Naive thymus-derived CD4-positive, alpha-beta T cell (primary cell): ENCODE measurements at regions not wholly inside any gene's neighbourhood (a gene's known extent, or its start where the extent isn't known, plus 50 kb on each side); places are given as distances from the start of the nearest gene placed in this dataset.
A peak's percentile ranks its signal among the peaks of the same experiment; 100 is the strongest.

Source experiments
- ATAC-seq: fragments of 150-1000 bp; cut with Tn5 transposase; 2 replicates; pipeline ENCODE4 v1.10.0; 2021; ENCODE audit warnings: mild to moderate bottlenecking, moderate library complexity
- CTCF ChIA-PET: fragments of 350-600 bp; sonication (Branson Sonifier 250); formaldehyde crosslinking; loops from one replicate; lab custom pipeline; 2021; ENCODE audit warnings: antibody characterized with exemption; lab: Charles Lee
- POLR2A ChIA-PET: fragments of 350-600 bp; sonication (Branson Sonifier 250); formaldehyde crosslinking; loops from one replicate; lab custom pipeline; 2021; ENCODE audit warnings: antibody characterized with exemption, inconsistent platforms; lab: Charles Lee
- DNase-seq, 9 donors: peaks; one replicate each; pipeline versions ENCODE4 v3.0.0 to v3.0.0-alpha.2; 2020 to 2022; ENCODE audit warnings: mixed read lengths in 1 of 9
- H3K27ac ChIP-seq: one replicate; pipeline ENCODE4 v1.7.0; 2013; ENCODE audit warnings: mild to moderate bottlenecking, low read depth, low read length, moderate library complexity
- H3K27me3 ChIP-seq, 2 donors: one replicate each; pipeline ENCODE4 v1.7.0; 2013; ENCODE audit warnings: low read length in 2 of 2, mild to moderate bottlenecking in 2 of 2, moderate library complexity in 2 of 2; ENCODE audit not compliant: control insufficient read depth in 2 of 2, insufficient read depth in 2 of 2
- H3K36me3 ChIP-seq, 3 experiments: 1 replicate in 2 of 3; 2 replicates in 1 of 3; pipeline ENCODE4 v1.7.0; 2013; ENCODE audit warnings: low read length in 3 of 3, mild to moderate bottlenecking in 3 of 3, moderate library complexity in 1 of 3; ENCODE audit not compliant: insufficient read depth in 3 of 3, control insufficient read depth in 2 of 3
- H3K4me1 ChIP-seq, 2 donors: one replicate each; pipeline ENCODE4 v1.7.0; 2013; ENCODE audit warnings: low read length in 2 of 2, mild to moderate bottlenecking in 2 of 2, moderate library complexity in 1 of 2; ENCODE audit not compliant: control insufficient read depth in 2 of 2, insufficient read depth in 2 of 2
- H3K4me3 ChIP-seq: 2 replicates; pipeline ENCODE4 v1.7.0; 2013; ENCODE audit warnings: mild to moderate bottlenecking, low read length
- H3K9me3 ChIP-seq, 3 experiments: 1 replicate in 2 of 3; 2 replicates in 1 of 3; pipeline ENCODE4 v1.7.0; 2013; ENCODE audit warnings: low read length in 3 of 3; ENCODE audit not compliant: control insufficient read depth in 2 of 3
- H3K27ac Mint-ChIP-seq, 9 donors: one replicate each; pipeline ENCODE4 v1.8.0; 2020 to 2022; ENCODE audit warnings: mixed read lengths in 9 of 9, mild to moderate bottlenecking in 8 of 9, moderate library complexity in 5 of 9, inconsistent platforms in 2 of 9
- H3K27me3 Mint-ChIP-seq, 5 donors: one replicate each; pipeline ENCODE4 v1.8.0; 2021 to 2022; ENCODE audit warnings: mixed read lengths in 5 of 5, mild to moderate bottlenecking in 1 of 5
- H3K36me3 Mint-ChIP-seq, 5 donors: one replicate each; pipeline ENCODE4 v1.8.0; 2020 to 2022; ENCODE audit warnings: mixed read lengths in 5 of 5, mild to moderate bottlenecking in 3 of 5, inconsistent platforms in 1 of 5
- H3K4me1 Mint-ChIP-seq, 7 donors: one replicate each; pipeline ENCODE4 v1.8.0; 2020 to 2022; ENCODE audit warnings: mixed read lengths in 7 of 7, mild to moderate bottlenecking in 3 of 7, inconsistent platforms in 1 of 7
- H3K4me3 Mint-ChIP-seq, 10 donors: one replicate each; pipeline ENCODE4 v1.8.0; 2020 to 2022; ENCODE audit warnings: mild to moderate bottlenecking in 10 of 10, mixed read lengths in 10 of 10, moderate library complexity in 6 of 10, inconsistent platforms in 2 of 10
- H3K9me3 Mint-ChIP-seq, 11 donors: one replicate each; pipeline ENCODE4 v1.8.0; 2020 to 2022; ENCODE audit warnings: mixed read lengths in 11 of 11, mild to moderate bottlenecking in 4 of 11, inconsistent platforms in 1 of 11, moderate library complexity in 1 of 11
- intact Hi-C, 2 donors: fragments of 100-400 bp; cut with micrococcal nuclease; formaldehyde crosslinking; loops; one replicate each; pipeline ENCODE4 v1.15.1; 2023

- H3K9me3 Mint-ChIP-seq = peaks cover 0 to 11% (median 2%) of the 10 kb centered on the region in 11 donors
- H3K27me3 Mint-ChIP-seq = peaks cover 28 to 61% (median 41%) of the 10 kb centered on the region in 5 donors
- no peak overlapping the region for H3K27ac Mint-ChIP-seq
- Histone ChIP-seq H3K4me1 (no peaks in the 10 kb centered on the region), H3K9me3 (no peaks in the 10 kb centered on the region), H3K36me3 (no peaks in the 10 kb centered on the region), H3K27me3 (no peaks in the 10 kb centered on the region), H3K27ac (no peak overlapping the region), H3K4me3 (no peak overlapping the region)
- DNase-seq (no peak), ATAC-seq (peak; percentile 69)
- H3K4me3 Mint-ChIP-seq = no peak overlapping the region
- POLR2A ChIA-PET = no interaction called here
- CTCF ChIA-PET = no interaction called here
- H3K36me3 Mint-ChIP-seq = peaks cover 0 to 6% (median 0%) of the 10 kb centered on the region in 5 donors
- intact Hi-C loops = no loop called here
- H3K4me1 Mint-ChIP-seq = no peaks in the 10 kb centered on the region
Measured at GRCh38 chr14:105817971-105818711, 291.8 kb downstream of the TMEM121 start.

GRCh38 chr14:105818712-105819005 is 292.3 kb downstream of the TMEM121 start:
- ATAC-seq = no peak
- DNase-seq = no peak
- Histone ChIP-seq H3K4me1 (no peaks in the 10 kb centered on the region), H3K4me3 (no peak overlapping the region), H3K27ac (no peak overlapping the region), H3K27me3 (no peaks in the 10 kb centered on the region), H3K9me3 (no peaks in the 10 kb centered on the region), H3K36me3 (no peaks in the 10 kb centered on the region)
- no peak overlapping the region for H3K4me3 Mint-ChIP-seq
- H3K36me3 Mint-ChIP-seq = peaks cover 0 to 6% (median 0%) of the 10 kb centered on the region in 5 donors
- no peaks in the 10 kb centered on the region for H3K4me1 Mint-ChIP-seq
- POLR2A ChIA-PET = no interaction called here
- H3K9me3 Mint-ChIP-seq = peaks cover 0 to 10% (median 2%) of the 10 kb centered on the region in 11 donors
- CTCF ChIA-PET = no interaction called here
- H3K27me3 Mint-ChIP-seq = peaks cover 28 to 63% (median 41%) of the 10 kb centered on the region in 5 donors
- no peak overlapping the region for H3K27ac Mint-ChIP-seq
- intact Hi-C loops = no loop called here

GRCh38 chr14:105830171-105830570 is 303.8 kb downstream of the TMEM121 start:
- H3K27ac Mint-ChIP-seq = peak overlapping the region in 1 of 9 donors; percentile 3
- no peak for DNase-seq
- H3K36me3 Mint-ChIP-seq = no peaks in the 10 kb centered on the region
- no peak overlapping the region for H3K4me3 ChIP-seq
- CTCF ChIA-PET = interaction anchor here (0.7 kb wide), 1 partner anchor 27 kb away, joined by 3 read pairs; no protein-coding TSS in a partner anchor
- H3K4me1 ChIP-seq = no peaks in the 10 kb centered on the region
- no peak overlapping the region for H3K4me3 Mint-ChIP-seq
- H3K9me3 ChIP-seq = no peaks in the 10 kb centered on the region
- H3K36me3 ChIP-seq = no peaks in the 10 kb centered on the region
- peaks cover 0 to 10% (median 0%) of the 10 kb centered on the region in 11 donors for H3K9me3 Mint-ChIP-seq
- H3K4me1 Mint-ChIP-seq = peaks cover 0 to 5% (median 0%) of the 10 kb centered on the region in 7 donors
- intact Hi-C loops = no loop called here
- ATAC-seq = no peak
- peaks cover 31 to 59% (median 45%) of the 10 kb centered on the region in 5 donors for H3K27me3 Mint-ChIP-seq
- POLR2A ChIA-PET = no interaction called here
- no peak overlapping the region for H3K27ac ChIP-seq
- H3K27me3 ChIP-seq = peaks cover 0 to 2% of the 10 kb centered on the region in 2 donors

GRCh38 chr14:105836160-105836559 is 309.8 kb downstream of the TMEM121 start:
- Mint-ChIP-seq H3K4me3 (no peak overlapping the region), H3K9me3 (no peaks in the 10 kb centered on the region), H3K36me3 (no peaks in the 10 kb centered on the region), H3K27ac (no peak overlapping the region), H3K4me1 (no peaks in the 10 kb centered on the region), H3K27me3 (peaks cover 4 to 14% (median 8%) of the 10 kb centered on the region in 5 donors)
- Histone ChIP-seq H3K4me3 (no peak overlapping the region), H3K27ac (no peak overlapping the region), H3K9me3 (no peaks in the 10 kb centered on the region), H3K27me3 (peaks cover 0 to 2% of the 10 kb centered on the region in 2 donors), H3K36me3 (no peaks in the 10 kb centered on the region), H3K4me1 (no peaks in the 10 kb centered on the region)
- POLR2A ChIA-PET = no interaction called here
- ATAC-seq = no peak
- CTCF ChIA-PET = no interaction called here
- DNase-seq = no peak
- intact Hi-C loops = no loop called here

GRCh38 chr14:105836730-105837129 is 310.3 kb downstream of the TMEM121 start:
- Histone ChIP-seq H3K27me3 (peaks cover 0 to 2% of the 10 kb centered on the region in 2 donors), H3K4me3 (no peak overlapping the region), H3K9me3 (no peaks in the 10 kb centered on the region), H3K36me3 (no peaks in the 10 kb centered on the region), H3K27ac (no peak overlapping the region), H3K4me1 (no peaks in the 10 kb centered on the region)
- CTCF ChIA-PET = no interaction called here
- DNase-seq = no peak
- no peak overlapping the region for H3K4me3 Mint-ChIP-seq
- intact Hi-C loops = no loop called here
- no peaks in the 10 kb centered on the region for H3K36me3 Mint-ChIP-seq
- H3K4me1 Mint-ChIP-seq = no peaks in the 10 kb centered on the region
- ATAC-seq = no peak
- POLR2A ChIA-PET = no interaction called here
- H3K9me3 Mint-ChIP-seq = no peaks in the 10 kb centered on the region
- H3K27me3 Mint-ChIP-seq = peaks cover 0 to 10% (median 6%) of the 10 kb centered on the region in 5 donors
- no peak overlapping the region for H3K27ac Mint-ChIP-seq

- no peak overlapping the region for H3K4me3 ChIP-seq
- ChIA-PET CTCF (no interaction called here), POLR2A (no interaction called here)
- DNase-seq (no peak), ATAC-seq (no peak)
- Mint-ChIP-seq H3K36me3 (no peaks in the 10 kb centered on the region), H3K4me3 (no peak overlapping the region), H3K27me3 (peaks cover 0 to 10% (median 6%) of the 10 kb centered on the region in 5 donors), H3K9me3 (no peaks in the 10 kb centered on the region), H3K4me1 (no peaks in the 10 kb centered on the region), H3K27ac (no peak overlapping the region)
- H3K36me3 ChIP-seq = no peaks in the 10 kb centered on the region
- H3K4me1 ChIP-seq = no peaks in the 10 kb centered on the region
- H3K27ac ChIP-seq = no peak overlapping the region
- H3K9me3 ChIP-seq = no peaks in the 10 kb centered on the region
- peaks cover 0 to under 1% of the 10 kb centered on the region in 2 donors for H3K27me3 ChIP-seq
- intact Hi-C loops = no loop called here
Measured at GRCh38 chr14:105837349-105838063, 311.1 kb downstream of the TMEM121 start.
